PC-9 (cell line): ENCODE measurements at regions not wholly inside any gene's neighbourhood (a gene's known extent, or its start where the extent isn't known, plus 50 kb on each side); places are given as distances from the start of the nearest gene placed in this dataset.
"Not testable (repeated sequence)": the region's sequence is repeated elsewhere in the genome, so short reads cannot be mapped to it uniquely, and the experiment has no call there.

Experiments
- EZH2 ChIP-seq: fragments of 200-600 bp; sonication (generic); IDR thresholded peaks from 2 replicates; pipeline ENCODE4 v1.8.0; 2017; ENCODE audit warnings: antibody characterized with exemption, low read depth
- TF ChIP-seq, protein P1 (sequence below): fragments of 200-600 bp; sonication (generic); conservative IDR thresholded peaks from 2 replicates; pipeline ENCODE4 v1.6.1; 2017; ENCODE audit warnings: mixed run types, antibody characterized with exemption, mild to moderate bottlenecking, moderate library complexity

DNA sequence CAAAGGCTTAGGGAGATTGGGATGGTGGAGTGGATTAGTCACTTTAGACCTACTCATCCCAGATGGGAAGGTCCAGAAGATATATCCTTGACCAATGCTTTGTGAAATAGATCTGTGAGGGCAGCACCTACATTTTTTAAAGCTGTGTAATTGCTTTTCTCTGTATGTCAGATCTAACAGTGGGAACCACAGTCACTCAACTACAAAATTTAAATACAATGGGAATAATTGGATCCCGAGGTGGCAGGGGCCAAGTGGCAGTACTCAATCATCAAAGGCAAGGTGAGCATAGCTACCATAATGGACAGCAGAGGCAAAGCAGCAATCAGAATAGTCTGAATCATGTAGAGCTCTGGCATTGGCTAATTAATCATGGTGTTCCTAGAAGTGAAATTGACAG lies 86.1 kb upstream of the PKN2 start:
- TF ChIP-seq, protein P1, sequence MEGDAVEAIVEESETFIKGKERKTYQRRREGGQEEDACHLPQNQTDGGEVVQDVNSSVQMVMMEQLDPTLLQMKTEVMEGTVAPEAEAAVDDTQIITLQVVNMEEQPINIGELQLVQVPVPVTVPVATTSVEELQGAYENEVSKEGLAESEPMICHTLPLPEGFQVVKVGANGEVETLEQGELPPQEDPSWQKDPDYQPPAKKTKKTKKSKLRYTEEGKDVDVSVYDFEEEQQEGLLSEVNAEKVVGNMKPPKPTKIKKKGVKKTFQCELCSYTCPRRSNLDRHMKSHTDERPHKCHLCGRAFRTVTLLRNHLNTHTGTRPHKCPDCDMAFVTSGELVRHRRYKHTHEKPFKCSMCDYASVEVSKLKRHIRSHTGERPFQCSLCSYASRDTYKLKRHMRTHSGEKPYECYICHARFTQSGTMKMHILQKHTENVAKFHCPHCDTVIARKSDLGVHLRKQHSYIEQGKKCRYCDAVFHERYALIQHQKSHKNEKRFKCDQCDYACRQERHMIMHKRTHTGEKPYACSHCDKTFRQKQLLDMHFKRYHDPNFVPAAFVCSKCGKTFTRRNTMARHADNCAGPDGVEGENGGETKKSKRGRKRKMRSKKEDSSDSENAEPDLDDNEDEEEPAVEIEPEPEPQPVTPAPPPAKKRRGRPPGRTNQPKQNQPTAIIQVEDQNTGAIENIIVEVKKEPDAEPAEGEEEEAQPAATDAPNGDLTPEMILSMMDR: not testable (repeated sequence)
- not testable (repeated sequence) for TF ChIP-seq EZH2
